Gastrocnemius medialis (tissue), 4 donors: ENCODE measurements at regions not wholly inside any gene's neighbourhood (a gene's known extent, or its start where the extent isn't known, plus 50 kb on each side); places are given as distances from the start of the nearest gene placed in this dataset.

Experiments used
- CTCF ChIP-seq, 5 experiments: fragments of 450-650 bp in 3 of 5; fragments of 200-600 bp in 2 of 5; sonication (generic) in 2 of 5; IDR thresholded peaks in 4 of 5; conservative IDR thresholded peaks in 1 of 5; 1 replicate in 4 of 5; 2 replicates in 1 of 5; pipeline ENCODE4 v1.5.1; 2016 to 2019; ENCODE audit warnings: antibody characterized with exemption in 5 of 5, mild to moderate bottlenecking in 3 of 5, moderate library complexity in 3 of 5
- POLR2A ChIP-seq, 2 donors: fragments of 450-650 bp; IDR thresholded peaks; one replicate each; pipeline ENCODE4 v1.6.1; 2017; ENCODE audit warnings: antibody characterized with exemption in 2 of 2, mild to moderate bottlenecking in 2 of 2, moderate library complexity in 2 of 2

DNA sequence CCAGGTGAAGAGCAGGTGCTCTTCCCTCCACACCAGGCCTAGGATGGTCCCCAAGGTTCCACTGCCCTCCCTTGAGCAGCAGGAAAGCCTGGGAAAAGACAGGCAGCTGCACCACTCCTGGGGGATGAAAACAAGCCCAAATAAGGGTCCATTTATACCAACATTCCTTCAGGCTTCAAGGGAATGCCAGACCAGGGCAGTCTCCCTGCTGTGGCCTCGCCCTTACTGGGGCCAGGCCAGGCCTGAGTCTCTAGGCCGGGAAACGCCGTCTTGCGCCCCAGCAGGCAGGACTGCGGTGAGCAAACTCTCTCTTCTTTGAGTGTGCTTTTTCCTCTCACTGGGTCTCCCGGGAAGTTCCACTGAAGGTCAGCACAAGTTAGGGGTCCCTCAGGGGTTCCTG, 443.5 kb downstream of the SOX6 start:
- no peak for TF ChIP-seq CTCF (IDR thresholded peaks at IDR 0.05 in 4 of 5, conservative IDR thresholded peaks at IDR 0.05 in 1 of 5)
- no peak for TF ChIP-seq POLR2A (IDR thresholded peaks at IDR 0.05)
